ENCODE measurements at regions not wholly inside any gene's neighbourhood (a gene's known extent, or its start where the extent isn't known, plus 50 kb on each side); places are given as distances from the start of the nearest gene placed in this dataset.

DNA sequence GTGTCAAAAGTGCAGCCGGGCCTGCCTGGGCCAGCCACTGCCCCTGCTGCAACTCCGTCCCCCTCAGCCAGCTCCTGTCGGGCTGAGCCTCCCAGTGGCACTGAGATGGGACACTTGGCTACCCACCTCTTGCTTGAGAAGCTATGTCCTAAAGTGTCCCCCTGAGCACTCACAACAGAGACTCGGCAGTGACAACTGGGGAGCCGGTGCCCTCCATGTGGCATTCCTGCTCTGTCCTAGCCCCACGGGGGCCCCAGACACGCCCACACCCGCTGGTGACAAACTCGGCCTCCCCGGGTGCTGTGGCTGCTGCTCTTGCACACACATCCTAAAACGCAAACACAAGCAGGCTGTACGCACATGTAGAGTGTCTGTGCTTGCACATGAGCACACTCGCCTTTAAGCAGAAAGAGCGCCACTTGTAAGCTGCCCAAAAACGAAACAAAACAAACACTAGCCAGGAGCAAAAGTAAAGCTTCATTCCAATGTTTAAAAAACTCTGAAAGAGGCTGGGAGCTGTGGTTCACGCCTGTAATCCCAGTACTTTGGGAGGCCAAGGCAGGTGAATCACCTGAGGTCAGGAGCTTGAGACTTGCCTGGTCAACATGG lies 253.9 kb downstream of the RBFOX3 start:
- no peak for ATAC-seq
- H3K27ac Mint-ChIP-seq: no peak overlapping the region
- H3K27ac ChIP-seq (ENCODE audit: low read depth, low read length): no peak overlapping the region
- H3K27me3 Mint-ChIP-seq: peaks cover 0 to 51% (median 28%) of the 10 kb centered on the region in 5 donors
- no peaks in the 10 kb centered on the region for H3K9me3 ChIP-seq (ENCODE audit: control insufficient read depth in 2 of 3, low read length in 3 of 3)
- H3K9me3 Mint-ChIP-seq: peaks cover 0 to 15% (median 5%) of the 10 kb centered on the region in 11 donors
- CTCF ChIA-PET: interaction anchor here (0.6 kb wide), 1 partner anchor 33 kb away, joined by 4 read pairs; no protein-coding TSS in a partner anchor
- intact Hi-C loops (cut with micrococcal nuclease): no loop called here
- POLR2A ChIA-PET: no interaction called here
- H3K4me1 ChIP-seq (ENCODE audit: control insufficient read depth in 2 of 2, insufficient read depth in 2 of 2, low read length in 2 of 2): no peaks in the 10 kb centered on the region
- DNase-seq: no peak
- H3K4me3 ChIP-seq (ENCODE audit: low read length): no peak overlapping the region
- H3K4me1 Mint-ChIP-seq: no peaks in the 10 kb centered on the region
- no peaks in the 10 kb centered on the region for H3K27me3 ChIP-seq (ENCODE audit: control insufficient read depth in 2 of 2, insufficient read depth in 2 of 2, low read length in 2 of 2)
- H3K36me3 Mint-ChIP-seq: peaks cover 0 to 5% (median 0%) of the 10 kb centered on the region in 5 donors
- H3K36me3 ChIP-seq (ENCODE audit: control insufficient read depth in 2 of 3, insufficient read depth in 3 of 3, low read length in 3 of 3): no peaks in the 10 kb centered on the region
- H3K4me3 Mint-ChIP-seq: no peak overlapping the region

DNA sequence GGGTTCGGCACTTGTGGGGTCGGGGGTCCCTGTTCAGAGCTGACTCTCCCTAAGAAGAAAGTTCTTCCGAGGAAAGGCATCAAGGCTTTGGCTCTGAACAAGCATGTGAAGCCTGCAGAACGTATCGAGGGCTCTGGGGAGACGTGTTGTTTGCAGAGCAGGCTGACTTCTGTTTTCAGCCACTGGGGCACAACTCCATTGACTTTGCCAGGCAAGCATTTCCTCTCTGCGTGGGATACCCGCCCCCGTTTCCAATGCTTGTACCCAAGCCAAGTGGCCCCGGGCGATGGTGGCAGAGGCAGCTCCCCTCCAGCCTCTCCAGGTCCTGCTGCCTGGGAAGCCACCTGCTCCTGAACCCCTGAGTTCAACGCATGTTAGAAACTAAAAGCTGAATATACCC lies 255.7 kb downstream of the RBFOX3 start:
- H3K27me3 Mint-ChIP-seq: peaks cover 0 to 43% (median 28%) of the 10 kb centered on the region in 5 donors
- no peak for DNase-seq
- no peak overlapping the region for H3K27ac ChIP-seq (ENCODE audit: low read depth, low read length)
- no peak overlapping the region for H3K4me3 Mint-ChIP-seq
- H3K9me3 Mint-ChIP-seq: peaks cover 0 to 18% (median 5%) of the 10 kb centered on the region in 11 donors
- H3K36me3 ChIP-seq (ENCODE audit: control insufficient read depth in 2 of 3, insufficient read depth in 3 of 3, low read length in 3 of 3): no peaks in the 10 kb centered on the region
- H3K4me1 ChIP-seq (ENCODE audit: control insufficient read depth in 2 of 2, insufficient read depth in 2 of 2, low read length in 2 of 2): no peaks in the 10 kb centered on the region
- H3K27ac Mint-ChIP-seq: no peak overlapping the region
- H3K4me1 Mint-ChIP-seq: peaks cover 0 to 1% (median 0%) of the 10 kb centered on the region in 7 donors
- no peak for ATAC-seq
- peaks cover 0 to 5% (median 0%) of the 10 kb centered on the region in 5 donors for H3K36me3 Mint-ChIP-seq
- POLR2A ChIA-PET: no interaction called here
- no peaks in the 10 kb centered on the region for H3K9me3 ChIP-seq (ENCODE audit: control insufficient read depth in 2 of 3, low read length in 3 of 3)
- intact Hi-C loops (cut with micrococcal nuclease): no loop called here
- CTCF ChIA-PET: no interaction called here
- H3K4me3 ChIP-seq (ENCODE audit: low read length): no peak overlapping the region
- no peaks in the 10 kb centered on the region for H3K27me3 ChIP-seq (ENCODE audit: control insufficient read depth in 2 of 2, insufficient read depth in 2 of 2, low read length in 2 of 2)

DNA sequence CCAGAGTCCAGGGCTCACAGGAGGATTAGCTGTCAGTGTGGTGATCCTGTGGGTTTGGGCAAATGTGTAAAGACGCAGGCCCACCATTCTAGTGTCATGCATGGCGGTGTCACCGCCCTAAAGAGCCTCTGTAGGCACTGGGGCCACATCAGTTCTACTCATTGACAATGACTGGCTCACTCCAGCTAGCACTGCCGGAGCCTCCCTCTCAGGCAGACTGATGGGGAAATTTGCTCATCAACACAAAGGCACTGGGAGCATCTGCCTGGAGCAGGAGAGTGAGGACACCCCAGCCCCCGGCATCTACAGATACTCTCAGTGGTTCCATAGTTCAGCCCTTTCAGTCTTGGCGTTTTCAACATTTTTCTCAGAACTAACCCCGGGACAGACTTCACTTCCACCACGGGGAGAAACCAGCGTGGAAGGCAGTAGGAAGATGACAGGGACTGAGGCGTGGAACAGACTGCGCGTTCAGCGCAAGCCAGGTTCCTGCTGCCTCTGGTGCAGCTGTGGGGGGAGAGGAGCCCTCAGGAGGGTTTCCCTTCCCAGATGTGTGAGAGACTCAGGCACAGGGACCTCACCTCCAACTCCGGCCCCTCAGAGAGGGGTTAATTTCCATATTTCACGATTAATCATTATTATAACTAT lies 256.6 kb downstream of the RBFOX3 start:
- POLR2A ChIA-PET: no interaction called here
- H3K9me3 Mint-ChIP-seq: peaks cover 0 to 18% (median 5%) of the 10 kb centered on the region in 11 donors
- CTCF ChIA-PET: no interaction called here
- Histone ChIP-seq H3K4me3 (ENCODE audit: low read length) (no peak overlapping the region), H3K36me3 (ENCODE audit: control insufficient read depth in 2 of 3, insufficient read depth in 3 of 3, low read length in 3 of 3) (no peaks in the 10 kb centered on the region), H3K9me3 (ENCODE audit: control insufficient read depth in 2 of 3, low read length in 3 of 3) (no peaks in the 10 kb centered on the region), H3K27me3 (ENCODE audit: control insufficient read depth in 2 of 2, insufficient read depth in 2 of 2, low read length in 2 of 2) (no peaks in the 10 kb centered on the region), H3K4me1 (ENCODE audit: control insufficient read depth in 2 of 2, insufficient read depth in 2 of 2, low read length in 2 of 2) (no peaks in the 10 kb centered on the region), H3K27ac (ENCODE audit: low read depth, low read length) (no peak overlapping the region)
- H3K27ac Mint-ChIP-seq: no peak overlapping the region
- DNase-seq: no peak
- no peak for ATAC-seq
- peaks cover 0 to 1% (median 0%) of the 10 kb centered on the region in 7 donors for H3K4me1 Mint-ChIP-seq
- peaks cover 0 to 52% (median 36%) of the 10 kb centered on the region in 5 donors for H3K27me3 Mint-ChIP-seq
- H3K4me3 Mint-ChIP-seq: no peak overlapping the region
- intact Hi-C loops (cut with micrococcal nuclease): no loop called here
- peaks cover 0 to 5% (median 0%) of the 10 kb centered on the region in 5 donors for H3K36me3 Mint-ChIP-seq

DNA sequence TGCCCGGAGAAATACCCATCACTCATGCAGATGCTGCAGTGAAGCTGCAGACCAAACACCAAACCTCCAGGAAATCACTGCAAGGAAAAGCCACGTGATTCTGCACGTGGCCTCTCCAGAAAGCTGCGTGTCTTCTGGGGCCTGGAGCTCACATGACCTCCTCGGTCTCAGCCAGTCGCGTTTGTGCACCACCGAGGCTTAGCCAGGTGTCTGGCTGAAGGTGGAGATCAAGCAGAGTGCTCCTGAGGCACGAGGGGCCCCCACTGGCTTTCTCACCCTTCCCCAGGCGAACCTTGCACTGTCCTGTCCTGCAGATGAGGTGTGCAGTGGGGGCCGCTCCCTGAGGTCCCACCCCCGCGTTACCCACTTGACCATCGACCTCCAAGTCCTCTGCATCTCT lies 257.3 kb downstream of the RBFOX3 start:
- no peak for DNase-seq
- no peaks in the 10 kb centered on the region for H3K4me1 ChIP-seq (ENCODE audit: control insufficient read depth in 2 of 2, insufficient read depth in 2 of 2, low read length in 2 of 2)
- CTCF ChIA-PET: no interaction called here
- peaks cover 0 to 5% (median 0%) of the 10 kb centered on the region in 5 donors for H3K36me3 Mint-ChIP-seq
- H3K27ac Mint-ChIP-seq: no peak overlapping the region
- peaks cover 4 to 58% (median 38%) of the 10 kb centered on the region in 5 donors for H3K27me3 Mint-ChIP-seq
- intact Hi-C loops (cut with micrococcal nuclease): no loop called here
- no peaks in the 10 kb centered on the region for H3K36me3 ChIP-seq (ENCODE audit: control insufficient read depth in 2 of 3, insufficient read depth in 3 of 3, low read length in 3 of 3)
- no peak overlapping the region for H3K4me3 ChIP-seq (ENCODE audit: low read length)
- H3K4me3 Mint-ChIP-seq: no peak overlapping the region
- H3K9me3 ChIP-seq (ENCODE audit: control insufficient read depth in 2 of 3, low read length in 3 of 3): no peaks in the 10 kb centered on the region
- no peak for ATAC-seq
- H3K9me3 Mint-ChIP-seq: peaks cover 0 to 18% (median 5%) of the 10 kb centered on the region in 11 donors
- H3K4me1 Mint-ChIP-seq: peaks cover 0 to 1% (median 0%) of the 10 kb centered on the region in 7 donors
- POLR2A ChIA-PET: no interaction called here
- no peak overlapping the region for H3K27ac ChIP-seq (ENCODE audit: low read depth, low read length)
- no peaks in the 10 kb centered on the region for H3K27me3 ChIP-seq (ENCODE audit: control insufficient read depth in 2 of 2, insufficient read depth in 2 of 2, low read length in 2 of 2)

DNA sequence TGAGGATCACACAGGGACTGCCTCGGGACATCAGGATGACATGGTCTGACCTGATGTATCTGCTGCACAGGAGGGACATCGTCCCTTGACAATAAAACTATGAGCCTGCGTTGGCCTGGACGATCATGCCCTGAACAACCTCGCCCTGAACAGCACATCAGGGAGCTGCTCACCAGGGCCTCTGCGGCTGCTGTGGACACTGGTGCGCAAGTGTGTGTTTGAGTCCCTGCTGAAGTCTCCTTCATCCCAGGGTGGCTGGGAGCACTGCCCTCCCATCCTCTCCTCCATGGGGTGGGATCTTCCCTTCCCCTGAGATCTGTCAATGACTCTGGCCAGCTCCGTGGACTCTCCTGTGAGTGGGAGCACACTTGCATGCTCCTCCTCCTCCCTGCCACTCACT lies 257.8 kb downstream of the RBFOX3 start:
- no peak for DNase-seq
- ChIA-PET POLR2A (no interaction called here), CTCF (no interaction called here)
- Mint-ChIP-seq H3K9me3 (peaks cover 0 to 18% (median 5%) of the 10 kb centered on the region in 11 donors), H3K4me3 (no peak overlapping the region), H3K27me3 (peaks cover 7 to 58% (median 38%) of the 10 kb centered on the region in 5 donors), H3K27ac (no peak overlapping the region), H3K4me1 (peaks cover 0 to 1% (median 0%) of the 10 kb centered on the region in 7 donors), H3K36me3 (peaks cover 0 to 5% (median 0%) of the 10 kb centered on the region in 5 donors)
- Histone ChIP-seq H3K4me1 (ENCODE audit: control insufficient read depth in 2 of 2, insufficient read depth in 2 of 2, low read length in 2 of 2) (no peaks in the 10 kb centered on the region), H3K36me3 (ENCODE audit: control insufficient read depth in 2 of 3, insufficient read depth in 3 of 3, low read length in 3 of 3) (no peaks in the 10 kb centered on the region), H3K27ac (ENCODE audit: low read depth, low read length) (no peak overlapping the region), H3K9me3 (ENCODE audit: control insufficient read depth in 2 of 3, low read length in 3 of 3) (no peaks in the 10 kb centered on the region), H3K4me3 (ENCODE audit: low read length) (no peak overlapping the region), H3K27me3 (ENCODE audit: control insufficient read depth in 2 of 2, insufficient read depth in 2 of 2, low read length in 2 of 2) (no peaks in the 10 kb centered on the region)
- no peak for ATAC-seq
- intact Hi-C loops (cut with micrococcal nuclease): no loop called here

DNA sequence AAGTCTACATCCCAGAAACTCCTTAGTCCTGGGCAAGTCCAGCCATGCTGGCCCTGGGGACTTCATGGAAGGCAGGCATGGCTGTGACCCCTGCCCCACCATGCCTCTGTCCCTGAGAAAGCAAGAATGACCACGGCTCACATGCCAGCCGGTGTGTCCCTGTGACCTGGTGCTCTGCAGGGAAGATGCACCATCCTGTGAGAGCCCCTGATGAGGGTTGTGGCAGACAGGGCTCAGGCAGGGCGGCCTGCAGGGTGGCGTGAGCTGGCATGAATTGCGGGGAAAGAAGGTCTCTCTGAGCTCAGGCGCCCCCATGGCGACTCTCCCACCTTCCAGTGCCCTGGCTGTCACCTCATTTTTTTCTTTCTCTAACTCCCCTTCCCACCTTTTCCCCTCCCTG lies 260.3 kb downstream of the RBFOX3 start:
- Mint-ChIP-seq H3K4me1 (peaks cover 0 to 1% (median 0%) of the 10 kb centered on the region in 7 donors), H3K9me3 (peaks cover 0 to 25% (median 5%) of the 10 kb centered on the region in 11 donors), H3K4me3 (no peak overlapping the region), H3K27me3 (peaks cover 24 to 53% (median 46%) of the 10 kb centered on the region in 5 donors), H3K36me3 (peaks cover 0 to 5% (median 0%) of the 10 kb centered on the region in 5 donors), H3K27ac (peak overlapping the region in 1 of 9 donors; percentile 76)
- Histone ChIP-seq H3K9me3 (ENCODE audit: control insufficient read depth in 2 of 3, low read length in 3 of 3) (no peaks in the 10 kb centered on the region), H3K27me3 (ENCODE audit: control insufficient read depth in 2 of 2, insufficient read depth in 2 of 2, low read length in 2 of 2) (no peaks in the 10 kb centered on the region), H3K4me3 (ENCODE audit: low read length) (no peak overlapping the region), H3K36me3 (ENCODE audit: control insufficient read depth in 2 of 3, insufficient read depth in 3 of 3, low read length in 3 of 3) (no peaks in the 10 kb centered on the region), H3K27ac (ENCODE audit: low read depth, low read length) (no peak overlapping the region), H3K4me1 (ENCODE audit: control insufficient read depth in 2 of 2, insufficient read depth in 2 of 2, low read length in 2 of 2) (no peaks in the 10 kb centered on the region)
- ChIA-PET CTCF (no interaction called here), POLR2A (no interaction called here)
- intact Hi-C loops (cut with micrococcal nuclease): no loop called here
- no peak for DNase-seq
- no peak for ATAC-seq

All from naive thymus-derived CD4-positive, alpha-beta T cell (primary cell).